ENCODE measurements at regions not wholly inside any gene's neighbourhood (a gene's known extent, or its start where the extent isn't known, plus 50 kb on each side); places are given as distances from the start of the nearest gene placed in this dataset.

GRCh38 chr16:75862098-75862386 lies 135.8 kb upstream of the CPHXL start:
- no peak for TF ChIP-seq CTCF (conservative IDR thresholded peaks at IDR 0.05; ENCODE audit: low read length)
- no peak for TF ChIP-seq EZH2phosphoT487 (IDR thresholded peaks at IDR 0.05; ENCODE audit: borderline replicate concordance)

All from Loucy (cell line).